Non-pigmented ciliary epithelial cell (primary cell): ENCODE measurements at regions not wholly inside any gene's neighbourhood (a gene's known extent, or its start where the extent isn't known, plus 50 kb on each side); places are given as distances from the start of the nearest gene placed in this dataset.
"Not testable (repeated sequence)": the region's sequence is repeated elsewhere in the genome, so short reads cannot be mapped to it uniquely, and the experiment has no call there.

Experiments used
- DNase-seq: peaks from one replicate; pipeline ENCODE4 v3.0.0-alpha.2; 2010; ENCODE audit warnings: low read depth

DNA sequence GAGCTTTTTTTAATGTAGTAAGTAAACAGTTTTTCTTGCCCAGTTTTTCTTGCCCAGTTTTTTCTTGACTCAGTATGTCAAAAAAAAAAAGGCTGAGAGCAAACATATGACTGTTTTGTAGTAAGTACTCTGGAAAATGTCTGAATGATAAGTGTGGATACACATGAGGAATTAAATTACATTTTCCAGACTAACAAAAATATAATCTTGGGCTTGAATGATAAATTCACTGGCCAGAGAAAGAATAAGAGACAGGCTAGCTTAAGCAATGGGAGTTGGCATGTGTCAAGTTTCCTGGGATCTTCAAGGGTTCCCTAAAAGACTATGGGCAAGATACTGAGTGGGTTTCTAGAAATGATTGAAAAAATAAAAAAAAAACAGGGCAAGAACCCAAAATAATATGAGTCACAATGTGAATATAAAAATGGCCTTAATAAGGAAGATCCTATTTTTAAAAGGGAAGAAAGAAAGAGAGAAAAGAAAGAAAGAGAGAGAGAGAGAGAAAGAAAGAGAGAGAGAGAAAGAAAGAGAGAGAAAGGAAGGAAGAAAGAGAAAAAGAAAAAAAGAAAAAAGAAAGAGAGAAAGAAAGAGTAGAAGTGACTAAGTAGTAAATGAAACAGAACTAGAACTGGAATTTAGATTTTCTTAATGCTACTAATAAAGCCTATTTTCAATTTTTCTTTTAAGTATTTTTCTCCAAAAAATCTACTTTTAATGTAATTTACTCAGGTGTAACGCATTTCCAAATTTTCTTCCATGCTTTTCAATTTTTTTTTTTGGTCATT is 60.2 kb downstream of the TFPI2 start:
- DNase-seq = no peak

- no peak for DNase-seq
Observed at GRCh38 chr7:93828260-93828659, 62.3 kb downstream of the TFPI2 start.

- no peak for DNase-seq
Observed at GRCh38 chr7:93823621-93824020, 66.9 kb downstream of the TFPI2 start.

DNA sequence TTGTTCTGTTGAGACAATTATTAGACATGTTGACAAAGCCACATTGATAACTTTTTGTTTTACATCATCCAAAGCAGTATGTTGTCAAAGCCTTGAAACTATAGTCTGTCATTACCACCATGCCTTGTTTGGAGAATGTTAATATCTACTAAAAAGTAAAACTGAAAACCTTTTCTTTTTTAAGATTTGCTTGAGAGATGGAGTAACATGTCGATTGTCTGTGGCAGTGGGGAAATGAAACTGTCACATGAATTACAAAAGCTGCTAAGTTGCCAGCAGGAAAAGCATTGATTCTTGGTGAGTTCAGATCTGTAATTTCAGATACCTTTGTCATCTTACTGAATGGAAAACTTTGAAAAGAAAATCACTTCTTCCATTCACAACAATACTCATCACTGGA is 69.1 kb downstream of the TFPI2 start:
- no peak for DNase-seq

- no peak for DNase-seq
Observed at GRCh38 chr7:93819699-93820098, 70.9 kb downstream of the TFPI2 start.

DNA sequence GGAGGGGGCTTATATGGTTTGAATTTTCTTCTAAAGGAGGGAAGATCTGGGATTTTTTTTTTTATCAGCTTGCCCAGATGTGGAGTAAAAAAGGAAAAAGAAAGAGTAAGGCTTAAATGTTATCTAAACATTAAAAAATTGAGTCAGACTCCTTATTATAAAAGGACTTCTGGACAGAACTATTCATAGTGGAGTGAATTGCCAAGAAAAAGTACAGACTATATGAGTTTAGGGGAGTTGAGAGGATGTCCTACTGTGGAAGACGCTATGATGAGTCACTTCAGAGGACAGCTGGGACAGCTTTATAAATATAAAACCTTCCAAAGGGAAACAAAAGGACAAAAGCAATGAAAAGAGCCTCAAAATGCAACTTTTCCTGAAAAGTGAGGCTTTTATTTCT is 73.0 kb downstream of the TFPI2 start:
- no peak for DNase-seq

GRCh38 chr7:93817004-93817403 is 73.5 kb downstream of the TFPI2 start:
- no peak for DNase-seq

DNA sequence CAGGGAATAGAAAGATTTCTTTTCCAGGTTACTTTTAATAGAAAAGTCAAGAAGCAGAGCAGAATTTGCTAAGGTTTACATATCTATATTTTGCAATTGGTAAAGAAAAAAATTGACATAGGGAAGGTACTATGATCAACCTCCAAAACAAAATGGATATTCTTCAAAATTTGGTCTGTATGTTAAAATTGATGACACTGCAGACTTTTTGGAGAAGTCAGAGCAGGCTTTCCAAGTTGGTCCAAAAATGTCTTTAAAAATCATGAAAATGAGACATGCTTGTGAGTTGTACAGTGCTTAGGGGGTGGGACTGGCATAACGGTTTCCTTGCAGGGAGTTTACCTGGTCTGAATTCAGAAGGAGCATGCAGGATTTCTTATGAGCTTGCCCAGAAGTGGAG is 77.0 kb downstream of the TFPI2 start:
- no peak for DNase-seq

DNA sequence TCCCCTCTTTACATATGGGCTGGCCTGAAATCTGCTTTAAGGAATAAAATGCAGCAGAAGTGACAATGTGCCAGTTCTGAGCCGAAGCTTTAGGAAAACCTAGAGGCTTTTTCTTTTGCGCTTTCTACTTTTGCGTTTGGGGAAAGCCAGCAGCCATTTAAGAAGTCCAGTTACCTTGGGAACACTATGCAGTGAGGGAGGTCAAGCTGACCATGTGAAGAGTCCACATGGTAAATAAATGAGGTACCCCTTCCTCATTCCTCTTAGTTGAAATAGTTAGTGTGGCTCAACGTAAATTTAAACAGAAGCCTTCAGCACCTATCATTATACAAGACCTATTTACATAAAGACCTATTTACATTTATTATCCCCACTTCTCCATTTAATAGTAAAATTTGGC is 78.5 kb downstream of the TFPI2 start:
- DNase-seq = no peak

DNA sequence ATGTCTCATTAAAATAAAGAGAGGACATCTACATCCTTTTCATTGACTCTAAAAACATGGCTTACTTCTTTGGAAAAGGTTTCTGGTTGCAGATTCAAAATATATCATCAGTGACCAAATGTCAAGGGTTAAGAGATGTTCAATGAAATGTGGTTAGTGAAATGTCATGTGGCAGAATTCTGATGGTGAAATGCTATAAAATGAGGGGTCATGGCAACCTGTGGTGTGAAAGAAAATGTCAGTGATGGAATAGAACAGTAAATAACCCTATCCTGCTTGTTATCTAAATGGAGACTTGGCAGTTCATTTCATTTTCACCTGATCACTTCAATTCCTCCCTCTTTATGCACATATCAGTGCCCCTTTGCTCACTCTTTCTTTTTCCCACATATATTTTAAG is 79.4 kb downstream of the TFPI2 start:
- DNase-seq = no peak

DNA sequence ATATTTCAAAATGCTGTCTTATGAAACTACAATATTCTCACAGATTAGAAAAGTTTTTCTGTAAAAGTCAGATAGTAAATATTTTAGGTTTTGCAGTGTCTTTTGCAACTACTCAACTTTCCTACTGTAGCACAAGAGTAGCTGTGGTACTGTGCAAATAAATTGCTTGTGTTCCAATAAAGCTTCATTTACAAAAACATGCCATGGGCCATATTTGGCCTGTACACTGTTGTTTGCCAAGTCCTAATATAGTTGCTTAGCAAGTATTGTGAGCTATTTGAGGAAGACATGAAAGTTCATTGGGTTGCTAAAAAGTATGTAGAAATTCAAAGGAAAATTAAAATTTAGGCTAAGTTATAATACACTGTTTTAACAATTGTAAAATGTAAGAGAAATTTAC is 80.0 kb downstream of the TFPI2 start:
- no peak for DNase-seq

GRCh38 chr7:93804726-93805125 is 85.8 kb downstream of the TFPI2 start:
- no peak for DNase-seq

- DNase-seq = no peak
Observed at GRCh38 chr7:93799750-93800357, 90.7 kb downstream of the TFPI2 start.

- DNase-seq = not testable (repeated sequence)
Observed at GRCh38 chr7:93793084-93793697, 97.4 kb downstream of the TFPI2 start.

DNA sequence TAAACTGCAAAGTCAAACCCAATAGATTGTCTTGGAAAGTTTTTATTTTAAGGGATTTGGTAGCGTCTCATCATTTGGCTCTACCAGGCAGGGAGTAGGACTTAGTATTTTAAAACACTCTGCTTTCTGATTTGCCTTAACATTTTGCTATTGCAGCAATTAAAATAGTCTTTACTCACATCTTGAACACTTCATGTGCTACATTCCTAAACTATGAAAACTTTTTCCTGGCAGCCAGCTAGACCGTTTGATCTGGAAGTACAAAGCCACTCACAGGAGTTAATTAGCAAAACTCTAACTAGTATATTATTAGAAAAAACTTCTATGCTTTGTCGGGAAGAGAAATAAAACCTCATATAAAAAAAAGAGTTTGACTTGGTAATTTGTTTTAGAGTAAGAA is 111.4 kb downstream of the TFPI2 start:
- DNase-seq = no peak

DNA sequence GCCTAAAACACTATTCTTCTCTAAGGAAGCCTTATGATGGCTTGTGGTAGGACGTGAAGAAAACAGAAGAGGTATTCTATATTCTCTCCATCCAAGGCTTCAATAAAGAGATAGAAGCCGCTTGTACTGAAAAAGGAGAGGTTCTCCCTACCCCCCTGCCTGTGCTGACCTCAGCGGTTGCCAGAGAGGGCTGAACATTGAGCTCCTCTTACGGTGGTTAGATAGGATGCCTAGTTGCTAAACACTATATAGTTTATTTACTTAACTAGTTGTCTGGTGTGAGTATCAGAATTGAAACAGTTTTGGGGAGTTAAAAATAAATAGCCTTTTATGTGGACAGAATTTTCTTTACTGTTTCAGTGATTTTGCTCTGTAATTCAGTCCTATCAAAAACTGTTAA is 112.2 kb downstream of the TFPI2 start:
- DNase-seq = no peak

- no peak for DNase-seq
Observed at GRCh38 chr7:93773446-93773845, 117.1 kb downstream of the TFPI2 start.

DNA sequence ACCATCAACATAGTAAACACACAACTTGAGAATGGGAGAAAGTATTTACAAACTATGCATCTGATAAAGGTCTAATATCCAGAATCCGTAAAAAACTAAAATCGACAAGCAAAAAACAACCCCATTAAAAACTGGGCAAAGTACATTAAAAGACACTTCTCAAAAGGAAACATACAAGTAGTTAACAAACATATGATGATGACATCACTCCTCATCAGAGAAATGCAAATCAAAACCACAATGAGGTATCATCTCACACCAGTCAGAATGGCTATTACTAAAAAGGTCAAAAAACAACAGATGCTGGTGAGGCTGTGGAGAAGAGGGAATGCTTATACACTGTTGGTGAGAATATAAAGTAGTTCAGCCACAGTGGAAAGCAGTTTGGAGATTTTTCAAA is 125.1 kb downstream of the TFPI2 start:
- DNase-seq = no peak

GRCh38 chr7:93758631-93759030 is 131.9 kb downstream of the TFPI2 start:
- DNase-seq = no peak

- no peak for DNase-seq
Observed at GRCh38 chr7:93757426-93757825, 133.1 kb downstream of the TFPI2 start.

- no peak for DNase-seq
Observed at GRCh38 chr7:93756890-93757289, 133.7 kb downstream of the TFPI2 start.

- no peak for DNase-seq
Observed at GRCh38 chr7:93751421-93751820, 139.1 kb downstream of the TFPI2 start.

DNA sequence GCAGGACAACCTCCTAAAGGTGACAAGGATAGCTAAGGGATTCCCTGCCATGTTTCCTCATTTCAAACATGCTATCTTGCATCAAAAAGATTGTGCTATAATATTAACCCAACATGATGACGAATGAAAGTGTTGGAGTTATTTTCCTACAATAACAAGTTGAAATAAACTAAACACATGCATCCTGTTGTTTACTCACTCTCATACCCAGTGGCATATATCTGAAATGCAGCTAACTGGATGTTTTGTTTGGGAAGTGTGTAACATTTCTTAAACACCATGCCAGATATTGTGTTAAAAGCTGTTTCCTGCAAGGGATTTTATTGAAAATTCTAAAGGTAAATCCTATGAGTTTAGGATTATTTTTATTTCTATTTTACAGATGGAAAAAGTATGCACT is 139.6 kb downstream of the TFPI2 start:
- DNase-seq = no peak

DNA sequence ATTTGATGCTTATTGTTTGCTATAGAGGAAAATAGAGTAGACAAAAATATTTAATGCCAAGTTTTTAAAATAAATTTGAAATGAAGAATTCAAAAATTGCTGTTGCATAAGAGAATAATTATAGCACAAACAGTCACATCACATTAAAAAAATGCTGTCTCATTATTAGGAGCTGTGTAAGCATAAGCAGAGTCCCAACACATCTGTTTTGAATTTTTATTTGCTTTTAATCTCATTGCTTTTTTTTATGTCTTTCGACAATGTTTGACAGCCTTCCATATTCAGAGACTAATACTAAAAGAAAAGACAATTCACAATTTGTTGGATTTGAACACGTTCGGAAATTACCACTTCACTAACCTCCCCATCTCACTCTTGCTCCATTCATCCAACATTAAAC is 143.5 kb downstream of the TFPI2 start:
- DNase-seq = no peak
